HG03135 (cell line): ENCODE measurements at regions not wholly inside any gene's neighbourhood (a gene's known extent, or its start where the extent isn't known, plus 50 kb on each side); places are given as distances from the start of the nearest gene placed in this dataset.
"Not testable (repeated sequence)": the region's sequence is repeated elsewhere in the genome, so short reads cannot be mapped to it uniquely, and the experiment has no call there.

Experiments
- ATAC-seq: cut with Tn5 transposase; IDR thresholded peaks from one replicate; pipeline ENCODE4 v1.9.1; 2021; ENCODE audit warnings: mild to moderate bottlenecking, moderate library complexity; ENCODE audit not compliant: unreplicated experiment

DNA sequence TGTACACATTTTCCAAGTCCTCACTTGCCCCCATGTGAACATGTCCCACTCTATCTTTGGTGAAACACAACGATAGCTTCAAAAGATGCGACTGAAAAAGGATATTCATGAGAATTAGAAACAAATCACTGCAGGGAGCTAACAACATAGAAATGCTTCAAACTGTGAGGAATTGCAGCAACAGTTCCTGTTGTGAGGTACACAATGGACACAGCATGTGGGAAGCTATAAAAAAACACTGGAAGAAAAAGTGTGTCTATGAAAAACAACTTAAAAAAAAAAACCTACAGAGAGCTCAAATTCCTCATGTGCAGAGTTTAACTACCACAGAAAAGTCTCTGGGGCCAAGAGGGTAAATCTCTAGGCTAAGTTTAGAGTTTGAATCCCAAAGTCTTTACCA is 51.6 kb upstream of the BLTP1 start:
- no peak for ATAC-seq

DNA sequence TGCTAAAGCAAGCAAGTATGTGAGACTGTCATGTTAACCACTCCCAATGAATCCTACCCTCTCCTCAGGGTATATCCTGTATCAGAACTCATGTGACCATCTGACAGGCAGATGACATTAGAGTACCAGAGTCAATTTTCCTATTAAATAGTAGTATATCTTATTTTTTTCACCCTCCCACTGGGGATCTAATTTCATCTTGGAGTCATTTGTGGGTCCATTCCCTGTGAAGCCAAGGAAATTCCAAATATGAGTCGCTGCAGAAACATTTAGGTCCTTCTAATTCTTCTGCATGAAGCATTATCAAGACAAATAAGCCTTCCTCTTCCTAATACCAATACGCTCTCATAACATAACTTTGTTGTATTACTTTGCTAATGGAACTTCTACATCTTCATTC is 52.2 kb upstream of the BLTP1 start:
- no peak for ATAC-seq

DNA sequence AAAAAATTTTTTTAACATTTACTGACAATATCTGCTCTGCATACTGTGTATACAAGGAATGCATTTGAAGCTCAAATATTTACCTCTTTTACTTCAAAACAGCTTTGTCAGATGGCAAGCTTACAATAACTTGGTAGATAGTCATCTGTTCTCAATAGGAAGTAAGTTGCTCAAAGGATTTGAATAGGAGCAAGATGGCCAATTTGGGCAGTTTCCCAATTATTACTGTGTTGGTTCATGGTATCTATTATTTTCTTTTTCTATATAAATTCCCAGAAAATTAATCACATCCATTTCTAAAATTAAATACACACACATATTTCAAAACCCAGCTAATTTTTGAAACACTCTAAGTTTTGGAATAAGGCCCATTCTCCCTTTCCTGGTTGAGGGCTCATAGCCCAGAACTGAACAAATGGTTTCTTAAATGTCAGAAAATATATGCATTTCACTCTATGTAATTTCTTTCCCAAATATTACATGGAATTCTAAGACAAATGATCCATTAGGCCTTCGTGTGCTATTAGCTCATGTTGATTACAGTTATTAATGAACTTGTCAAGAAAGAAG is 60.2 kb upstream of the BLTP1 start:
- ATAC-seq, result no peak

DNA sequence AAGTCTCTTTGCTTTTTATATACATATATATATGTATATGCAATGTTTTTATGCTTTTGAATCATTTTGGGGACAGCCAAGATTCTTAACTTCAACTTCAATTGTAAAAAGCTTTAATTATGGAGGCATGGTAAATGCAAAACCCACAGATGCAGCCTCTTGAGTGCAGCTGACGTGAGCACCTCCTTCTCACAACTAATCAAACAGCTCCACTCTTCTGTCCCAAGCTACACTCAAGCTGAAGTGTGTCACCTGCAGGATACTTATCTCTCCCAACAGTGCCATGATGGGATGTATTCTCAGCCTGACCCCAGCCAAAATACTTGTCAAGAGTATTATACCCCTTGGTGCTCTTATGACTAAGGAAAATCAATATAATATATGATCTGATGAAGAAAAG is 60.7 kb upstream of the BLTP1 start:
- no peak for ATAC-seq

DNA sequence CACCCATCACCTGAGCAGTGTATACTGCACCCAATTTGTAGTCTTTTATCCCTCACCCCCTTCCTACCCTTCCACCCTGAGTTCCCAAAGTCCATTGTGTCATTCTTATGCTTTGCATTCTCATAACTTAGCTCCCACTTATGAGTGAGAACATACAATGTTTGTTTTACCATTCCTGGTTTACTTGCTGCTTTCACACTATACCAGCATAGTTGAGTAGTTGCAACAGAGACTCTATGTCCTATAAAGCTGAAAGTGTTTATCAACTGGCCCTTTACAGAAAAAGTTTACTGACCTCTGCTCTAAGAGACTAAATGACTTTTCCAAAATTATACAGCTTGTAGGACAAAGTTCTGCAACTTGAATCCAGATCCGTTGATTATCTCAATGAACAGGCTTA is 61.1 kb upstream of the BLTP1 start:
- no peak for ATAC-seq

DNA sequence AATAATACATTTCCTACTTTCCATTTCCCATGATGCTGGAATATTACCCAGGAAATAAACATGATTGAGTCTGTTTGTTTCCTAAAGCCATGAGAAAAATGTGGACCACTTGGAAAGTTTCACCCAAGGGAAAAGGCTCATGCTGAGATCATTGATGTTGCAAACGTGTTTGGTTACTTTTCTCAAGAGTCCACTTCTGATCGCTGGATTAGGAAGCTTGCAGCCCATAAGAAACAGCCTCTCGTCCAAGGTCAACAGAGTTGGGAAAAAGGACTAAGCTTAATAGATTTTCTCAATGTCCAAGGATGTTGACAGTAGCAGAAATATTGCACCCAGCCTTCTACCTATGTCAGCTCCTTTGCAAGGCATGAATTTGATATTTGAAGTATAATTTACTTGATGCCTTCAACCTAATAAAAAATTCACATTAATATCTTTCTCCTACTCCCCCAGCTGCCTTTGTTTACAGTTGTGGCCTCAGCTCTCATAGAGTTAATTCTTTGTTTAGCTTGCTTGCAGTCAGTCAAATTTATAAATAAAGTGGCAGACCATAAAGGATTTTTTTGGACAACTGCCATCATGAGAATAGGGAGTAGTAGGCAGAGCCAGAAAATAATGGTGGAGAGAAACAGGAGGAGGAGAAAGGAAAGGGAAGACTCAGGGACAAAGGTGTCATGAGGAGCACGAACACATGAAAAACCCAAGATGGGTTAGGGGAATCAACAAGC is 65.6 kb upstream of the BLTP1 start:
- no peak for ATAC-seq

DNA sequence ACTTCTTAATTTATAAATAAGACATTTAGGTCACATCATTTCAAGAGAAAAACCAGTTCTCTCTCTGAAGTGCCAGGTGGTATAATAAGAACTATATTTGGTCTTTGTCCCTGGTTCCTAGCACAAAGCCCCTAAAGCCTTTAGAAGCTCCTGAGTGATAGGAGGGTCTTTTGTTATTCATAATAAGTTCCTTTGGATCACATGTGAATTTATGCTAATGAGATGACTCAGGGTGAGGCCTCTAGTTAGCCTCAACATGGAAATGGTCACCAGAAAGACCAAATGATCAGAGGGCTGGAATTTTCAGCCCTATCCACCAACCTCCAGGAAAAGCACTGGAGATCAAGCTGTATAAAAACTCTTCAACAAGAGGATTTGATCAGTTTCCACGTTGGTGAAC is 68.1 kb upstream of the BLTP1 start:
- no peak for ATAC-seq

DNA sequence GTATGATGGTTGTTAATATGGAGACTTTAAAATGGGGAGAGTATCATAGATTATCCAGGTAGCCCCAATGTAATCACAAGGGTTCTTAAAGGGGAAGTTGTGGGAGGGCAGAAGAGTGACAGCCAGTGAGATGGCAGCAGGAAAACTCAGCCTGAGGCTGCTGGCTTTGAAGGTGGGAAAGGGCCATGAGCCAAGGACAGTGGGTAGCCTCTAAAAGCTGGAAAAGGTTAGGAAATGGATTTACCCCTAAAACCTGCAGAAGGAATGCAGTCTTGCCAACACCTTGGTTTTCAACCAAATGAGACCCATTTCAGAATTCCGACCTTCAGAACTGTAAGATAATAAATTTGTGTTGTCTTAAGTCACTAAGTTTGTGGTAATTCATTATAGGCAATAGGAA is 68.8 kb upstream of the BLTP1 start:
- no peak for ATAC-seq

DNA sequence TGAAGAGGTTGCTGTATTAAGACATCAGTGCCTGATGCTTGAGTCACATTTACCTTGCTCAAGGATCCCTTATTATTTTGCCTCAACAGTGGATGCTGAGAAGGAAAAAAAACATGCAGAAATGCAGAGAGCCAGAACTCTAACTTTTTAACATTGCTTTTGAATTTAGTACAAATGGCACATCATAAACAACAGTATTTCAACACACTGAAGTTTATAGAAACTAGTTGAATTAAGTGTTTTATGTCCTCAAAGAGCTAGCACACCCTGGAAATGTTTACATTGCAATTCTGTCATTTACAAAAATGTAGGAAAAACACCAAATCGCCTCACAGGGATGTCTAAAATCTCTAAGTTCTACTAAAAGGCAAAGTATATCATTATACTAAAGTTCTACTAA is 69.5 kb upstream of the BLTP1 start:
- ATAC-seq, result no peak

DNA sequence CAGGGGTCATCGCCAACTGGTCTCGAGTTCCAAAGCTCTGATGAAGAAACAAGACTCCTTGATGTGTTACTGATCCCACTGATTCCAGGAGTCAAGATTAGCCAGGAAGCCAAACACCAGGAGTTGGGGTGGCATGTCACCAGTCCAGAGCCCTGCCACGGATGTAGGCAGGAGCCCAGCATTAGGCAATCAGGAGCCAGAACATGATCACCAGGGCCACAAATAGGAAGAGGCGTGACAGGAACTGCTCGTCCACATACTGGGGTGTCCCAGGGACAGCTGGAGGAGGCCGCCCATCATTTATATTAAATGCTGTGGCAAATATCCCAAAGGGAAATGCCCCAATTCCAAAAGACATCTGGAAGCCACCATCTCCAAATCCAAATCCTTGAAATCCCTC is 74.5 kb upstream of the BLTP1 start:
- not testable (repeated sequence) for ATAC-seq

DNA sequence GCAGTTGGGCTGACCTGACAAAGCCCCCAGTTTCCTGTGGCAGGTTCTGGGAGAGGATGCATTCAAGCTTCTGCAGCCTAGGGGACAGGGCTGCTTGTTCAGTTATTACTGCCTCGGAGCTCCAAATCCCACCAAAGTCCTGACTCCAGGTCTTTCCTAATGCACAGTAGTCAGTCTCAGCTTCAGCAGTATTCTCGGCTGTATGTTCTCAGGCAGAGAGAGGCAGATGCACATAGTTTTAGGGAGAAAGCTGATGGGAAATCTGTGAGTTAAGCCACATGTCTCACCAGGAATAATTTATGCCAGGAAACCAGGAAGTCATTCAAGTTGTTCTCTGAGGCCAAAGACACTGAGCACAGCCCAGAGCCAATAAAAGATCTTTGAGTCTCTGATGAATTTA is 75.3 kb upstream of the BLTP1 start:
- ATAC-seq, result not testable (repeated sequence)

DNA sequence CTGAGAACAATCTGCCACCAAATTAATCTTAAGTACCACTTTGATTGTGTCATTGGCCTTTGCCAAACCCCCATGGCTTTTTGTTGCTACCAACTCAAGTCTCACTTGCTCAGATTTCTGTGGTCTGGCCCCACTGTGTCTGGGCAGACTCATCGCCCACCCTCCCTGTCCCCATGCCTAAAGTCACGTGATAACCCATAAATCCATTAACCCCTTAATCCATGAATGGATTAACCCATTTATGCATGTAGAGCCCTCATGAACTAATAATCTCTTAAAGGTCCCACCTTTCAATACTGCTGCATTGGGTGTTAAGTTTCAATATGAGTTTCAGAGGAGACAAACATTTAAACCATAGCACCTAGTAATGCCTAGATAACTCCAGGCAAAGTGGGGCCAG is 78.5 kb upstream of the BLTP1 start:
- ATAC-seq, result no peak

DNA sequence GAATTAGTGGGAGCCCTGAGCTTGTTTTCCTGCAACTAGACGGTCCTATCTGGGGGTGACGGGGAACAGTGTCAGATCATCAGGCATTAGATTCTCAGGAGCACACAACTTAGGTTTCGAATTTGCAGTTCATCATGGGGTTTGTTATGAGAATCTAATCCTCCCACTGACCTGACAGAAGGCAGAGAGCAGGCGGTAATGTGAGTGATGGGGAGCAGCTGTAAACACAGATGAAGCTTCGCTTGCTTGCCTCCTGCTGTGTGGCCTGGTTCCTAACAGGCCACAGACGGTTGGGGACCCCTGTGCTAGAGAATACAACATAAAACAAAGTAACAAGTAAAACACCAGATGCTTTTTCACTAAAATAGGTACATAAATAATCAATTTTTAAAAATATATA is 86.2 kb upstream of the BLTP1 start:
- no peak for ATAC-seq

DNA sequence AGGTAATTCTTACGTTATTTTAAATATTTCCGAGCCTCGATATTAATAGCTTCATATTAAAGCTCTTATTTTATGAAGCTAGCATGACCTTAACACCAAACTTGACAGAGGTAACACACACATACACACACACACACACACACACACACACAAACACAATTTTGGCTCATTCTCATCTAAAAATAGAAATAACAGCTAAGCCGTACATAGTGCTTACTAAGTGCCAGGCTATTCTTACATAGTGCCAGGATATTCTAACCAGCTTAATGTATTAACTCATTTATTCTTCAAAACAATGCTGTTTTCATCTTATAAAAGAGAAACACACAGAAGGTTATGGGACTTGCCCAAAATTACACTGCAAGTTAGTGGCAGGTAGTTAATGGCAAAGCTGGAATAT is 87.0 kb upstream of the BLTP1 start:
- no peak for ATAC-seq

DNA sequence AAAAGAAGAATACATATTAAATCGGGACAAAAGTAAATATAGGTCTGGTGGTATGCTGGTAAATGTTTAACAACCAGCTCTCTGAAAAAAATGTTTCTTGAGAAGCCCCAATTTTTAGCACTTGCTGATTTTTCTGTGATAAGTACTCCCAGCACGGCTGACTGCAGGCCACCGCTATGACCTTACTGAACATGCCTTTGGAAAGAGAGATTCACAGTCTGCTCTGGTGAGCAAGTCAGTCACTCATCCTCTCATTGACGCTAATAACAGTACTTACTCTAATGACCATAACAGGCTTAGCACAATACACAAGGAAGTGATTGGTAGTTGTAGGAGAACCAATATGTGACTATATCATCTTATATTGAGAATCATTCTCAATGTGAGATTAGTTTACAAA is 98.9 kb upstream of the BLTP1 start:
- ATAC-seq, result no peak

DNA sequence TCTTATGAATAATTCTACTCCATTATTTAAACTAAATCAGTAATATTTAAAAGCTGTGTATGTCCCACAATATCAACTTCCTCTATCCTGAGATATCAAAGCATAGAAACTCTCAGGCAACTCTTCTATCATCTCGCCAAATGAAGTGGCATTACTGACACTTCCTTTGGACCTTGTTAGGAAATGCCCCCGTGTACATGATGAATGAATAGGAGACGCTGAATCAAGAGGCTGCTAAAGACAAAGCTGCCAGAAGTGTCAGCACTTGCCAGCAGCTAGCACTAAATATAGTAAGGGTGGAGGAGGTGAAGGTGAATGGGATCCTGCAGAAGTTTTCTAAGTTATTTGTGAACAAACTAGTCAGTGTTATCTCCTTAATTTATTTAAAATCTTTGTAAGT is 99.5 kb upstream of the BLTP1 start:
- no peak for ATAC-seq

DNA sequence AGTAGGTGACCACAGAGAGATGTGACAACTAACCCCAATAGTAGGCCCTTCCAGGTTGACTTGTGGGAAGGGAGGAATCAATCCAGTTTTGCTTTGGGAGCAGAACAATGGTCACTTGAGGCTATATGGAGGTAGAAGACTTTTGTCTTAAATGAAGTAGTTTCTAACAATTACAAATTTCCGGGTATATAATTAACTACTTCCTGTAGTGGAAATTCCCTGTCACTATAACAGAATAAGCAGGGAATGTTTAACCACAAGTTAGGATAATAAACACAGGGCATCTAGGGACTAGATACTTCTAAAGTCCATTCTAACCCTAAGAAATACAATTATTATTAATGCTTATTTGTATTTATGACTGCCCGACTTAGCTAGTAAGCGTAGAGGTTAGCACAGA is 99.0 kb upstream of the TRPC3 start:
- no peak for ATAC-seq

DNA sequence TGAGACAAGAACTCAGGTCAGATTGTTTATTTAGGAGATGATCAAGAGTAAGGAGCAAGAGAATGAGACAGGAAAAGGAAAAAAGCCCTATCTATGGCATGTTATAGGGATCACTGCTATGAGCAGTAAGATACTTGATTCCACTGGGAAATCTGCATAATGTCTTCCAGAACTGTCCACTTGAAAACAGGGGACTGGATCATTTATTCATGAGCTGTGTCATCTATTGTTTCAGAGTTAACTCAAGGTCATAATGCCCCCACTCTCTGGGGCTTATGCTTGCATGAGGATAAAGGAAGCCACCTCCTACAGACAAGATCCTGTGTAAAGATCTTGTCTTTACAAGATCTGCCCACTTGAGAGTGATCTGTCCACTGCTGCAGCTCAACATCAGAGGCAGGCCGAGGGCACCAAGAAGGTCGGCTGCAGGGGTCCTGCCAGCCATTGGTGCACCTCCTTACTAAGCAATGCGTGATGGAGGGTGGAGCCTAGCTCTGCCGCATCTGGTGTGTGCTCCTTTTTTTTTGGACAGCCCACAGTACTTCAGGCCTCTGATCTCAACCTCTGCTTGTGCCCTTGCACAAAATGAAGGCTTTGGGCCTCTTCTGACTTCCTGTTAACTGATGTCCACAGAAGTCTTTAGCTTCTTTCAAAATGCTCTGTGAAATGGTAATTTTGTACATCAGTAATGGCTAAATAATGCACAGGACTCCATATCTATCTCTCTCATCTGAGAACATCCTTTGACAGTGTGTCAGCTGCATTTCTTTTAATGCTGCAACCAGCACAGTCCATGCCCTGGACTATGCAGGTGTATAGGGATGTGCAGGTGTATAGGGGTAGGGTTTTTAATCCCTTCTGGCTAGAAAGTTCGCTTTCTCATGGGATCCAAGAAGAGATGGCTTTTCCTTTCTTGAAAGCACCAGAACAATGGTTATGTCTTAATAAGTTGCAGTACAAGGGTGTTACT is 95.9 kb upstream of the TRPC3 start:
- ATAC-seq, result no peak

DNA sequence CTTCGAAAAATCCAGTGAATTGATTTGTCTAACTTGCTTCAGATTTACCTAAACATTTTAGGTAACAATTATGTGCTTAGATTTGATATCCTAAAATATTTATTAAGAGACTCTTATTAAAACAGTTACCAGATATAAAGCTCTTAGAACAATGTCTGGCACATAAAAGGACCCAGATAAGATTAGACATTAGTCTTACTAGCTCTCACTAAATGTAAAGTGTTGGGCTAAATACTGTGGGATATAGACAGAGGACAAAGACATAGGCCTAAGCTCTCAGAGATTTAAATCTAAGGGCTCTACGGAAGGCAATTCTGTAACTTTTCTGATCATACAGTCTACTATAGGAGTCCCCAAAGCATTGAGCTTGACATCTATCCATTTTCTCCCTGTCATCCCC is 94.4 kb upstream of the TRPC3 start:
- no peak for ATAC-seq

DNA sequence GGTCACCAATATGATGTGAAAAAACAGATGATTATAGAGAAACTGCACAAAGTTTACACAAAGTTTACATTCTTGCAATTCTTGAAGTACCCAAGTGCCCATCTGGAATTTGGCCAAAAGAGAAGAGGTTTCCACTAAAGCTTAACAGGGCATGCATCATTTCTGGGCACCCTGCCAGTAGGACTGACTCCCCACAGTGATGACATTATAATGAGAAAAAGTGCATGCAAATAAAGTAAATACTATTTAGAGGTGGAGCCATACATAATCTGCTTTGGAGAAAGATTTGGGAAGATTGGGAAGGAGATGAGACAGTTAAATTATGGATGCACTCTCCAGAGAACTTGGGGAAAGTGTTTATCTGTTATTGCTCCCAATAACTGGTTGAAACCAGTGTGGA is 93.7 kb upstream of the TRPC3 start:
- no peak for ATAC-seq

DNA sequence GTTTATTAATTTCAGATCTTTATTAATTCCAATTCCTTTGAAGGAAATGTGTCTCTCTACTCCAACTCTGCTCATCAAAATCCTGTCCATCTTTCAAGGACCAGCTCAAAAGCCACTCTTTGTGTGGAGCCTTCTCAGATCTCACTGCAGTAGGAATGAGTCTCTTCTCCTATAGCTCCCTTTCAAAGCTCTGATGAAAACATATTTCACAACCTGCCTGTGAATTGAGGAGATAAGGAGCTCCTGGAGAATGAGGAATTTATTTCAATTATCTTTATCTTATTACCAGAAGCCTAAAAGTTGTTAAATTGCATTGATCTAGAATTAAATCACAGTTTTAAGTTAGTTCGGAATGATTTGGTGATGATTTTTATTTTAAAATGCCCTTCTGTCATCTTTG is 92.6 kb upstream of the TRPC3 start:
- no peak for ATAC-seq

DNA sequence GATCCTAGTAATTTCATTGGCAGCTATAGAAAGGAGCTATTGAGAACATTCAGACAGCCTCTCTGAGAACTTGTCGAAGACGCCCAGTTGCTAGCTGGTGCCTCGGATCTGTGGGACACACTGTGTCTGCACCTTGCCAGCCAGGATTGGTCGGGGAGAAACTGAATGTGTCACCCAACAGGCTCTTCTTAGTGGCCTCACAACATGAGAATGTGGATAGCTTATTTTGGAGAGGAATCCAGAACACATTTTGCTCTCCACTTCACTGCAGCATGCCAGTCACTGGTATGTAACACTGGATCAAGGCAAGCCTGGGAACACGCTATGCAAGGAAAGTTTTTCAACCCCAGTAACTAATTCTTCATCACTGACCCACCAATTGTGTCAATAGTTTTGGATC is 89.5 kb upstream of the TRPC3 start:
- no peak for ATAC-seq
